GM12878 (cell line): ENCODE measurements at regions not wholly inside any gene's neighbourhood (a gene's known extent, or its start where the extent isn't known, plus 50 kb on each side); places are given as distances from the start of the nearest gene placed in this dataset.

Source experiments
- ATF3 ChIP-seq: IDR thresholded peaks from 2 replicates; pipeline ENCODE4 v1.6.1; 2011; ENCODE audit warnings: low read depth, mild to moderate bottlenecking, low read length, moderate library complexity, borderline replicate concordance; ENCODE audit errors: extremely low read depth
- CEBPB ChIP-seq, 2 experiments: fragments of 150-350 bp in 1 of 2; IDR thresholded peaks; 2 replicates each; pipeline ENCODE4 v1.6.1; 2012 to 2014; ENCODE audit warnings: low read depth in 2 of 2, low read length in 2 of 2, borderline replicate concordance in 1 of 2, inconsistent platforms in 1 of 2
- CTCF ChIP-seq, 3 experiments: IDR thresholded peaks in 2 of 3; conservative IDR thresholded peaks in 1 of 3; 2 replicates each; pipeline ENCODE4 v1.5.1; 2011; ENCODE audit warnings: low read depth in 3 of 3, low read length in 3 of 3, mild to moderate bottlenecking in 3 of 3, control low read depth in 2 of 3, moderate library complexity in 2 of 3, inconsistent platforms in 1 of 3, mixed read lengths in 1 of 3; ENCODE audit not compliant: control insufficient read depth in 2 of 3, insufficient read depth in 1 of 3; ENCODE audit errors: extremely low read depth in 1 of 3
- MEF2B ChIP-seq: fragments of 450-650 bp; IDR thresholded peaks from 2 replicates; pipeline ENCODE4 v1.6.1; 2018; ENCODE audit warnings: mild to moderate bottlenecking, moderate library complexity; ENCODE audit not compliant: partially characterized antibody, poor library complexity, severe bottlenecking
- NR2C2 ChIP-seq: IDR thresholded peaks from 2 replicates; pipeline ENCODE4 v1.6.1; 2011; ENCODE audit warnings: borderline replicate concordance, low read depth; ENCODE audit not compliant: control insufficient read depth, insufficient read length
- NRF1 ChIP-seq: conservative IDR thresholded peaks from 2 replicates; pipeline ENCODE4 v1.6.1; 2011; ENCODE audit warnings: mild to moderate bottlenecking, low read depth, low read length, improper control_type of control experiment
- POLR2A ChIP-seq: IDR thresholded peaks from 2 replicates; pipeline ENCODE4 v1.6.1; 2011; ENCODE audit warnings: low read depth, mild to moderate bottlenecking, low read length
- RAD21 ChIP-seq: IDR thresholded peaks from 2 replicates; pipeline ENCODE4 v1.6.1; 2011; ENCODE audit warnings: mild to moderate bottlenecking, low read depth, low read length, moderate library complexity; ENCODE audit not compliant: insufficient read depth
- REST ChIP-seq: IDR thresholded peaks from 2 replicates; pipeline ENCODE4 v1.6.1; 2012; ENCODE audit warnings: mild to moderate bottlenecking, low read depth, low read length
- SP1 ChIP-seq: IDR thresholded peaks from one replicate; pipeline ENCODE4 v1.6.1; 2011; ENCODE audit warnings: low read depth, low read length
- ZNF274 ChIP-seq: IDR thresholded peaks from one replicate; pipeline ENCODE4 v1.8.0; 2011; ENCODE audit not compliant: insufficient read length, insufficient read depth
- ZZZ3 ChIP-seq: IDR thresholded peaks from 2 replicates; pipeline ENCODE4 v1.6.1; 2011; ENCODE audit warnings: low read depth; ENCODE audit not compliant: control insufficient read depth, insufficient read length

GRCh38 chr1:165025805-165026204 is 330.7 kb downstream of the LMX1A start:
- TF ChIP-seq CTCF (IDR thresholded peaks at IDR 0.05 in 2 of 3, conservative IDR thresholded peaks at IDR 0.05 in 1 of 3; ENCODE audit: control insufficient read depth in 2 of 3, extremely low read depth in 1 of 3, insufficient read depth in 1 of 3, low read depth in 3 of 3, low read length in 3 of 3) (no peak), NR2C2 (no peak), MEF2B (no peak), NRF1 (no peak), RAD21 (no peak), ZNF274 (no peak), ZZZ3 (no peak), SP1 (no peak), CEBPB (IDR thresholded peaks at IDR 0.05; ENCODE audit: borderline replicate concordance in 1 of 2, low read depth in 2 of 2, low read length in 2 of 2) (no peak), POLR2A (no peak), ATF3 (no peak), REST (no peak)
